NOMO-1 treated with dmso at 0.1 percent for 144 hours (cell line): ENCODE measurements at regions not wholly inside any gene's neighbourhood (a gene's known extent, or its start where the extent isn't known, plus 50 kb on each side); places are given as distances from the start of the nearest gene placed in this dataset.

Experiments used
- DNase-seq: peaks from one replicate; lab custom pipeline; 2025; ENCODE audit not compliant: unreplicated experiment; lab: John Stamatoyannopoulos, UW

DNA sequence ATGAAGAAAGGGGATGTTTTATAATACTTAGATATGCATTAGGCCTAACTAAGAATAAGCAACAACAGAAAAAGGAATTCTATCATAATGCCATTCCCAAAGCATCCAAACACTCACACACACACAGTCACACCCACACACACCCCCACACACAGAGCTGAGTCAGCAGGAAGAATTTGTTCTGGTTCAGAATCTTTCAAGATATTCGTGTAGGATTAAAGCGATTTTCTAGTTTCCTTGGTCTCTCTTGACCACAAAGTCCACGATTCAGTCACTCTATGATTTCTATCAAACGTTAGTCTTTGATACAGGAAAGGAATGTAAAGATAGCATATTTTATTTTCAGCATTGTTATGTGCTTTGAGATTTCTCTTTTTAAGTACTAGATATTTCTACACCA is 382.6 kb upstream of the DCN start:
- no peak for DNase-seq

DNA sequence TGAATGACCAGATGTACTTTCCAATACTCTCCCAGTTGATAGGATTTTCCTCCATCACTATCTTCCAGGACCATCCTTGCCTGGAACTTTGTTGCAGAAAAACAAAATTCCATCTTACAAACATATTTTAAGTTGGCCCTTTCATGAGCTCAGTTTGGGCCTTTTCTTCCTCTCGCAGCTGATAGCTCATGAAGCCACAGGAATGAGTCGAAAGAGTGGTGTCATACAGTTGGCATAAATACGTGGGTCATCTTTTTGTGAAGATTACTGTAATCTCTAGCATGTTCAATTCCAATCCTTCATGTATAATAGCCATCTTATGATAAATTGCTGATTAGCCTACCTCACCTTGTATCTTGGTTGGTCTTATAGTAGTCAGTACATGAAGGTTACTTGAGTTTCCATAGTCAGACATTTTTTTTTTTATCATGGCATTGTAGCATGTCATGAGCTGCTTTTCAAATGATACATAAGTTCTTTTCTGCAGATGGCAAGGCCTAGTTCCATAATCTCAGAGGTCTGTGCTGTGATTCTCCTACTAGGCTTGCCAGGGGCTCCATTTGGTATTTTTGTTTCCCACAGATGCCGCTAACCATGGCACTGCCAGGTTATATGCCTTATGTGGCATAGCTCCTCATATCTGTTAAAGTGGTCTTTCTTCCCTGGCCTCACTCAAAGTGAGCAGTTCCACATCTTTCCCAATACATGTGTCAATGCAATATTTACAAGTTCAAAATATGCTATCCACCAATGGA is 380.6 kb upstream of the DCN start:
- no peak for DNase-seq

DNA sequence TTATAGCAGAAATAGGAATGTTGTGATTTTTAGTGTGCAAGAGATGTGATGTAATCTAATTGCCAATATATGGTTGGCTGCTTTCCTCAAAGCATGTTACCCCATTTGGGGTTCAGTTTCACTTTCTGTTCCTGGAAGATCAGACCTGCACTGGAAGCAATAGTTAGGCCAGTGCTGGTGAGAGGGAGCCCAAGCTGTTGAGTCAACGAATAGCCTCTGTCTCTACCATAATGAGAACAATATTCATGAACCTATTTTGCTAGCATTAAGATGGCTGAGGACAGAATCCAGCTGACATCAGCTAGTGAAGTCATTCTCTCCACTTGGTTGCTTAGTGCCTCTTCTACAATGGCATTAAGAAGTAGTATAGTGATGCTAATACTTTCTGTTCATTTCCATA is 379.9 kb upstream of the DCN start:
- no peak for DNase-seq

DNA sequence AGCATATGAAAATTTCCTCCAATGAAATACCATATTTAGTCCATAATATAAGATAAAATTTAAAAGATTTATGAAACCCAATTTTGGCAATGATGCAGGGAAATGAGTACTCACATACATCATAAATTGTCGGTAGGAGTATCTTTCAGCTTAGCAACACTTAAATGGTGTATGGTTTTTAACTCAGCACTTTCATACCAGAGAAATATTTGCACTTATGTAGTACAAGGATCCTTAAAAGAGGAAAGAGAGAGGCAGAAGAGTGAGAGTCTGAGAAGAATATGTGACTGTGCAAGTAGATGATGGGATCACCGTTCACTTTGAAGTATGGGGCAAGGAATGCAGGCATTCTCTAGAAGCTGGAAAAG is 379.3 kb upstream of the DCN start:
- no peak for DNase-seq

DNA sequence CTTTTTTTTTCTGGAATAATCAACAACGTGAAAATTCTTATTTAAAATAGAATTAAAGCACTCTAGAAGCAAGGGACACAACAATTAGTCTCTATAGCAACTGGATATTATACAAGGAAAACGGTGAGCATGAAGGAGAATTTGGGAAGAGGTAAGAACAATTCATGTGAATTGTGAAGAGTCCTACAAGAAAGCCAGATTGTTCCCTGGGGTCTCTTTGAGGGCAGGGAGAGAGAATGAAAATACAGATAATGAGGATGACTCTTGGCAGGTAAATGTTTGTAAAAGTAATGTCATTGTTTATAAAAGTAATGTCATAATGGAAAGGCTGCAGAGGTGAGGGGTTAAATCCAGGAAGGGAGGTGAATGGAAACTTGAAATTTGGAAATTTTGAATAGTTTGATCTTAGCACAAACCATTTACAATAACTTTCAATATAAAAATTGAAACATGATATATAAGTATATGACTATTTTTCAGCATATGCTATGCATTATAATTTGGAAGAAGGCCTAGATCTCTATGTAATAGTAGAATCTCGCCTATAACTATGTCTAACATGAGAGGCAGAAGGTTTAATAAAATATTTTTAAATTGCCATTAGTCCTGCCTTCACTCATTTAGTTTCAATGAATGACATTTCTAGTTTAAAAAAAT is 378.8 kb upstream of the DCN start:
- no peak for DNase-seq

DNA sequence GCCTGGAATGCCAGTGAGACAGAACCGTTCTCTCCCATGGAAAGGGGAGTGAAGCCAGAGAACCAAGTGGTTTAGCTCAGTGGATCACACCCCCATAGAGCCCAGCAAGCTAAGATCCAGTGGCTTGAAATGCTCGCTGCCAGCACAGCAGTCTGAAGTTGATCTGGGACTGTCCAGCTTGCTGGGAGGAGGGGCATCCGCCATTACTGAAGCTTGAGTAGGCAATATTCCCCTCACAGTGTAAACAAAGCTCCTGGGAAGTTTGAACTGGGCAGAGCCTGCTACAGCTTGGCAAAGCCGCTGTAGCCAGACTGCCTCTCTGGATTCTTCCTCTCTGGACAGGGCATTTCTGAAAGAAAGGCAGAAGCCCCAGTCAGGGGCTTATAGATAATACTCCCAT is 374.3 kb upstream of the DCN start:
- DNase-seq: no peak

DNA sequence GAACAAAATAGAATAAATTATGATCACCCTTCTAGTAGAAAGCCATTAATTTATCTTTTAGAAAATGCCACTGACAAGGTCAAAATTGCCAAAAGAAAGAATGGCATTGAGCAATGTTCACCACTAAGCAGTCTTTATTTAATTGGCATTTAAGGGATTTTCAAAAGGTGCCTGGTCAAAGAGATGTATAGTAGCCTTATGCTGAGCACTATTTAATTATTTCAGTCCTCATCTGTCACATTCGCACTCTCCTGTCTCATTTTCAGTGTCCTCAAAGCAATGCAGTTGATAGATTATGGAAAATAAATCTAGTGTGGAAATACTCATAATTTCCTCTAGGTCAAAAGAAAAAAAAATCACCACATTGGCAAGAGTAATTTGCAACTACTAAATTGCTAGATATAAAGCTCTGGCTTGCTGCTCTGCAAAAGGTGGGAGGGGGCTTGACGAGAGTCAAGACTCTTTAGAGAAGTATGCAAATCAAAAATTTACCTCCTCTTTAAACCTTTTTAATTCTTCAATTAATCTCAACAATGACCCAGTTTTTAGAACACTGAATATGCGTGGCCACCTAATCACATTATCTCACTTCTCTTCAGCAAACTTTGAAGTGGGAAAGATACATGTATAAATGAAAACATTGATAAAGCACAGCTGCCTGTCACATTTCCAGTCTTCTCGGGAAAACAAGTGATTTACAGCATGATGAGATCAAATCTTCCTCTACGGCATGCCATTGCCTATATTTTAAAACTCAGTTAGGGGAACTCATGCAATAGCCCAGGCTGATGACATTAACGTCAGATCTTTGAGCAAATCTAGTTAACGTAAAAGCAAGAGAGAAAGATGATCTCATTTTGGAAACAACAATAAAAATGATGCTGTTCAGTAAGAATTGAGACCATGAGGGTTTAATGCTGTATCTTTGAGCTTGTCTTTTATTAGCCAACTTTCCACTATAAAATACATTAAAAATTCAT is 373.1 kb upstream of the DCN start:
- no peak for DNase-seq

DNA sequence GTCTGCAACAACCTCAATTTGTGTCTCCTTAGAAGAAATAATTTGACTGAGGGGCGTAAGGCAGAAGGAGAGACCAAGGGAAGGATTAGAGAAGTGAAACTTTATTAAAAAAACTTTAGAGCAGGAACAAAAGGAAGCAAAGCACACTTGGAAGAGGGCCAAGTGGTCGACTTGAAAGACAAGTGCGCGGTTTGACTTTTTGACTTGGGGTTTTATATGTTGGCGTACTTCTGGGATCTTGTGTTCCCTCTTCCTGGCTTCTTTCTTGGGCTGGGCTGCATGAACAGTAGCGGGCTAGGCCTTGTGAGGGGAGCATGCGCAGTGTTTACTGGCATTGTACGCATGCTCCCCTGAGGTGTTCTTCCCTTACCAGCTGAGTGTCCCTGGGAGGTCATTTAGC is 369.3 kb upstream of the DCN start:
- DNase-seq: peak; percentile 77

DNA sequence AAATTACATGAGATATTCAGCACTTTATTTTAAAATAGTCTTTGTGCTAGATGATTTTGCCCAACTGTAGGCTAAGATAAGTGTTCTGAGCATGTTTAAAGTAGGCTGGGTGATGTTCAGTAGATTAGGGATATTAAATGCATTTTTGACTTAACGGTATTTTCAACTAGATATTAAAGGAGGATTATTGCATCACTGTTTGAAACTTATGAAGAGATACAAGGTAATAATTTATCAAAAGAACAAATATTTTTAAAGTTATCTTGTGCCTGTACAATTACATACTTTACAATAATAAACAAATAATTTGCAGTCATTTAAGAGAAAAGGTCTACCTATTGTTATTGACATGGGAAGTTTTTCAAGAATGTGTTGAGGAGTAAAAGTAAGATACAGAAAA is 368.6 kb upstream of the DCN start:
- DNase-seq: no peak

DNA sequence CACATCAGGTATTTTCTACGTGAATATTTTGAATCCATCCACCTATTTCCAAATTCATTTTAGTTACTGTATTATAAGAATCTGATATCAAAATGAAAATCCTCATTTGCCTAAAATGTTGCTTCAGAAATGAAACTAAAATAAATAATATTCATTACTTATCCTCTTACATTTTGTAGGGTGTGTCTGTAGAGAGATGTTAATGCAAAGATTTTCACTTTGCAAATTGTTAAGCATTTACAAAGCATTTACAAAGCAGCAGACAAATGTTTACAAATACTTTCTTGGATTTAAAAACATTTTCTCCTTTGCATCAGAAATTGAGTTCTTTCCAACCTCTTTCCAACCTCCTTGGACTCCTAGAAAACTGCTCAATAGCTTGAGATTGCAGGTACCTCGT is 360.0 kb upstream of the DCN start:
- no peak for DNase-seq

DNA sequence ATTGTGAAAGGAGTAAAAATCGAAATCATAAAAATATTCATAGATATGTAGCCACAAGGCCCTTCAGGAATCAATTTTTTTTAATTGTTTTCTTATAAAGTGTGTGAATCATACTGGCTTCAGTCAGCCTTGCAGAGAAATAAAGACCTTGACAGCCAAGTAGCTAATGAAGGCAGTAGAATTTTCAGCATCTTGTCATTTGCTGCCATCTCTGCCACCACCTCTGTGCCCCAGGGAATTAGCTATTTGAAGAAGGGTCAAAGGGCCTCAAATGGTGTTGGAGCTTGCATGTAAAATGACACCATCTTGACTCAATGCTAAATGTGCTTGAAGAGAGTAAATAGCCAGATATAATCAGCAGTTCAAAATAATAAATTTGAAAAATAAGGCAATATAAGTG is 359.4 kb upstream of the DCN start:
- DNase-seq: no peak

DNA sequence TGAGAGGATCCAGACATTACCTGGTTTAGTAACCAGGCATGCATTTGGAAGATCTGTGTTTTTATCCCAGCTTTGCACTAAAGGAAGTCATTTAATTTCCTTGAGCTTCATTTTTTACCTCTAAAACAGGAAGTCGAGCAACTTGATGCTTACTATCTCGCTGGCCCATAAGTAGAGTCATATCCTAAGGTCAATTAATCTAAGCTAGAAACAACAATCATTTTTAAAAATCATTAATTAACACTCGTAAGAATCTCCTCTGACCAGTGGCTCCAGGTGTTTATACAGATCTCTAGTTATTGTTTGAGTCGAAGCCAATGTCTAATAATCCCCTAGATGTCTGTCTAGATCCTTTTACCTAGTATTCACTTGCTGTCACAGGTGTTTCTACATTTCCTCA is 355.8 kb upstream of the DCN start:
- no peak for DNase-seq

DNA sequence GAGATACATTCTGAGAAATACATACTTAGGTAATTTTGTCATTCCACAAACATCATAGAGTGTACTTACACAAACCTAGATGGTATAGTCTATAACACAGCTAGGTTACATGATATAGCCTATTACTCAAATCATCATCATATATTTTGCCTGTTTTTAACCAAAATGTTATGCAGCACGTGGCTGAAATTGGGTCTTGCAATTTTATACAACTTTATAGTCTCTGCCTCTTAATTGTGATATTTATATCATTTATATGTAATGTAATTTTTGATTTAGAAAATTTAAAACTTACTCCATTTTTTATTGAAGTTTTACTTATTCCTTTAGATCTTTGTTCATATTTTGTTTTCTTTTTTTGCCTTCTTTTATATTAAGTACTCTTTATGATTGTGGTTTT is 350.7 kb upstream of the DCN start:
- no peak for DNase-seq

DNA sequence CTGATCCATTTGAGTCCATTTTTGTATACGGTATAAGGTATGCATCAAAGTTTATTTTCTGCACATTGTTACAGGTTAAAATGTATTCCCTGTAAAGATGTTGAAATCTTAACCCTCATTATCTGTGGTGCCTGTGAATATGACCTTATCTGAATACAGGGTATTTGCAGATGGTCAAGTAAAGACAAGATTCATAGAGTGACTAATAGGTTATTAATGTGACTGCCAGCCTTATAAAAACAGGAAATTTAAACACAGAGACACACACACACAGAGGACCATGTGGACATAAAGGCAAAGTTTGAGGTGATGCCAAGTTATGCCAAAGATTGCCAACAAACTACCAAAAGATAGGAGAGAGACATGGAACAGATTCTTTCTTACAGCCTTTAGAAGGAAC is 347.2 kb upstream of the DCN start:
- DNase-seq: no peak

DNA sequence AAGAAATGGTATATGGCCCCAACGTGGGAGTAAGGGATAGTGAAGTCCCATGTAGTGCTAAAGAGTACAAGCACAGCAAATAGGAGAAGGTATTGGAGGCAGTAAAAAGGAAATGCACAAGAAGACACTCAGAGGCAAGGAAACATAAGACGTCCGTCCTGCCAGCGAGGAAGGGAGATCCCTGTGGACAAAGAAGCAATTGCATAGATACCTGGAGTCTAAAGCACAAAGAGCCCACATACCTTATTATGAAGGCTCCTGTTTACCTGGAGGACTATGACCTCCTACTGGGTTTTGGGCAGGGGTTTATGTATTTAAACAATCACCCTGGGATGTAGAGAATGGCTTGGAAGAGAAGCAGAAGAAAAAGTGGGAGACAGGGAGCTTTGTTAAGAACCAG is 341.2 kb upstream of the DCN start:
- DNase-seq: no peak

DNA sequence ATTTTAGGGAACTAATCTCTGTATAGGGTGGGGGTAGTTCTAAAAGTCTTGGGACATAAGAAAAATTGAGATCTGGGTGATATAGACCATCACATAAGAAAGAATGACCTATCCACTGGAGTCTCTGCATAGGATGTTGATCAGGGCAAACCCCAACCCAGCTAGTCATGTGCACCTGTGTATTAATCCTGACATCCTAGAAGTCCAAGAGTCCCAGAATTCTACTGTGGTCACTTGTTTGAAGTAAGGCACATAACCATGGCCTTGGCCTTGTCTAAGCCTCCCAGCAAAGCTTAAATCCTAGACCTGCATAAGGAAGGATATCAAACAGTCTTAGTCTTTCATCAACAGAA is 334.1 kb upstream of the DCN start:
- no peak for DNase-seq

DNA sequence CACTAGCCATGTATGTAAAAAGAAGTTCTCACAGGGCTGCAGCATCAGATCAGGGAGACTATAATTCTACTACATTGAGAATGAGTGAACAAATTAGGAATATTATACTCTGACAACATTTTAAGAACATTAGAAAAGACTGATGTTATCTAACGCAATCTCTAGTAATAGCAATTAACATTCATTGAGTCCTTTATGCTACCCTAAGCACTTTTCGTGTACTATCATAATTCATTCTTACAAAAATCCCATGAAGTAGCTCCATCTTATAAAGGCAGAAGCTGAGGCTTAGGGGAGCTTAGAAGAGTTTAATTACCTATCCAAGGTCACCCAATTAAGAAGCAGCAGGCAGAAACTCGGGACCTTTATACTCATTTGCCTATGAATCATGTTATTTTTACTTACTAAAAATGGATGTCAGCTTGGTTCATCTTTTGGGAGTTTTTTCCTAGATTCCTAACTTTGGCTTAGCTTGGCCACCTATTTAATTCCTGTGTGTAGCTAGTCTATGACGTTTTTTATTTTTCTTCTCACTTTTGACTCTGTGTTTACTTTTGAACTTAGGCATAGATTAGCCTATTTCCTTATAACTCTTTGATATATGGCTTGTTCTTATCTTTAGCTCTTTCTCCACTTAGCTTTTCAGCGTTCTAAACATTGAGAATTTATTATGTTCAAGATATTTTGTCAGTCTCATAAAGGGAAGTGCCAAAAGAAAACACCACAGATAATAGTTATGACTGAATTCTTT is 333.5 kb upstream of the DCN start:
- DNase-seq: no peak

DNA sequence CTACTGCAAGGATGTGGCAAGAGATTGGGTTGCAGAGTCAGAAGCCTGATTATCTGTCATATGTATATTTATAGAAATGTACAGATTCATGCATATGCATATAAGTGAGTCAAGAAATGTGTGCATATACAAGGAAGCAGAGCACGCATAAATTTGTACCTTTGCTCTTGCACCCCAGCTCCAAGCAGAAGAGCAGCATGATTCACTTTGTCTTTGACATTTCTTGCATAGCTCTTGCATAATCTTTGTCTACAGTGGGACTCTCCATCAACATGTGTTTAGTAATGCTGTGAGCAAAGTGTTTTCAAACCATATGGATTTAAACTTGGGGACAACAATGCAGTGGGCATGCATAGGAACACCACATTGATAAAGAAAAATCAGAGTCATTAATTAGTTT is 330.7 kb upstream of the DCN start:
- DNase-seq: no peak

DNA sequence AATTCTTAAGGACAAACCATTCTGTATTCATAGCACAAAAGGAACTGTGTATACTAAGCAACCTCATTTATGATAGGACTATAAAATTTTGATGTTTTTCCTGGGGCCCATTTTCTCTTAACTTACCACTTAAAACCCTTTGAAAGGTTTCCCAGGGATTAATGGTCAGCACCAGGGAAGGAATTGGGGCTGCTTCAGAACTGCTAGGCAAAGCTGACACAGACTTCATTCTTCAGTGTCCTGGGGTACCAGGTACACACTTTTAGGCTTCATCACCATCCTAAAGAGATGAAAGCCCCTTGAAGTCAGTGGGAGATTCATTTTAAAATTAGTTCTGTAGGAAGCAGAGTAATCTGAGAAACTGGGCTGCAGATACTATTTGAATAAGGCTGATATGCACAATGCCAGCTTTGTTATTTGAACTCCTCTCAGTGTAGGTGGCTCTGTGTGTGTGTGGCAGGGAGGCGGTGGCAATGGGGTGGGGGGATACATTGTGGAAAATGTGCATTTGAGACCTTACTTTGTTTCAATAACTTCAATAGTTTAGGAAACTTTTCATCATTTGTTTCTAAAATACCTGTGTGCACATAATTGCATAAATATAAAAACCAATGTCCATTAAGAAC is 329.3 kb upstream of the DCN start:
- DNase-seq: no peak

DNA sequence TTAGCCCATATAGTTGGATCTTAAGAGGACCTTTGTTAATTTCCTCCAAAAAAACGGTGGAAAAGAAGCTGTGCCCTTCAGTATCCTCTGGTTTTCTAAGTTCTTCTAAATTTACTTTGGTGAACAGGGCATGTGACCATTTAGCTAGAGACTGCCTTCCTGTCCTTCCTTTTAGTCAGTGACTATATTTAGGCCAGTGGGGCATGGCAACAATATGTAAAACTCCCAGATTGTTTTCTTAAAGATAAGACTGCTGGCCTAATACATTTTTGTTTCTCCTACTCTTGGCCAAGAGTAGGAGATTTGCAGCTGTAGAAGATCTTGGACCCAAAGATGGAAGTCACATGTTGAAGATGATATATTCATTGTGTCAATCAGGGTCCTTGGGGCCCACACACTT is 325.1 kb upstream of the DCN start:
- no peak for DNase-seq

DNA sequence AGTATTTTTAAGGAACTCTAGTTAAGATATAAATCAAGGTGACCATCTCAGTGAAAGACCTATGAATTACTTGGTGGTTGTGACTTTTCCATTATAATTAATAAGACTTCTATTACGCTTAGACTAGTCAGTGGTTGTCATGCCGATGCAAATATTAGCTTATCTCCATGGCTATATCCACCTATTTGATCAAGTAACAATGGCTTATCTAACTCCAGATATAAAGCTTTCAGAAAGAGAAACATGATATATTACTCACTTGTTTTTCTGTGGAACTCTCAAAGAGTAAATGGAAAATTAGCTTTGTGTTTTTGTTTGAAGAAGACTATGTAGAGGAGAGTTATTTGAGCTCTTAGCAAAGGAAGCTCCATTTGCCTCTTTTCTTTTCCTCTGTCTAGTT is 323.8 kb upstream of the DCN start:
- no peak for DNase-seq
